GM12878 (cell line): ENCODE measurements at regions not wholly inside any gene's neighbourhood (a gene's known extent, or its start where the extent isn't known, plus 50 kb on each side); places are given as distances from the start of the nearest gene placed in this dataset.

Experiments used
- ATAC-seq: fragments of 200-7000 bp; cut with Tn5 transposase; 3 replicates; pipeline ENCODE4 v1.9.1; 2020; ENCODE audit warnings: mild to moderate bottlenecking, moderate library complexity
- BruUV-seq: library from RNA; stranded (reverse); fragments of 400-500 nt; replicated peaks from 2 replicates; lab custom pipeline; 2021; lab: Mats Ljungman, UMichigan
- CTCF ChIA-PET: fragments of 300-600 bp; sonication (Branson Sonifier 250); formaldehyde crosslinking; extraction: SDS; loops from one replicate; lab custom pipeline; 2021; ENCODE audit warnings: inconsistent platforms; lab: Yijun Ruan, JAX
- POLR2A ChIA-PET: fragments of 350-600 bp; formaldehyde crosslinking; extraction: SDS; loops from one replicate; lab custom pipeline; 2021; ENCODE audit warnings: inconsistent platforms; lab: Charles Lee
- RAD21 ChIA-PET: fragments of 300-600 bp; sonication (Branson Sonifier 250); formaldehyde crosslinking; loops from one replicate; lab custom pipeline; 2023; ENCODE audit warnings: antibody characterized with exemption; ENCODE audit not compliant: unreplicated experiment; lab: Charles Lee
- SMC1A ChIA-PET: fragments of 300-600 bp; sonication (Branson Sonifier 250); formaldehyde crosslinking; loops from one replicate; lab custom pipeline; 2023; ENCODE audit not compliant: unreplicated experiment, uncharacterized antibody; lab: Charles Lee
- DNase-seq: peaks from one replicate; pipeline ENCODE4 v3.0.0-alpha.2; 2011; ENCODE audit warnings: low read depth, low spot score
- FAIRE-seq: peaks from 3 replicates; lab custom pipeline; 2011; peaks lifted over from hg19 to GRCh38; lab: Jason Lieb, UNC
- H2AFZ ChIP-seq: 2 replicates; pipeline ENCODE4 v1.6.0; 2011; ENCODE audit warnings: low read depth, low read length, control low read depth; ENCODE audit not compliant: control insufficient read depth
- H3K27ac ChIP-seq: 2 replicates; pipeline ENCODE4 v1.5.1; 2011; ENCODE audit warnings: control low read depth; ENCODE audit not compliant: control insufficient read depth, insufficient read depth
- H3K27me3 ChIP-seq, 2 experiments: replicated peaks in 1 of 2; 2 replicates each; pipeline versions ENCODE4 v1.6.0 to v1.6.1; 2011; ENCODE audit warnings: low read length in 1 of 2; ENCODE audit not compliant: control insufficient read depth in 2 of 2, insufficient read depth in 2 of 2
- H3K36me3 ChIP-seq, 2 experiments: 2 replicates each; pipeline ENCODE4 v1.5.1; 2011; ENCODE audit warnings: low read length in 1 of 2; ENCODE audit not compliant: control insufficient read depth in 2 of 2, insufficient read depth in 2 of 2
- H3K4me1 ChIP-seq: 2 replicates; pipeline ENCODE4 v1.6.1; 2011; ENCODE audit warnings: mild to moderate bottlenecking, low read length, moderate library complexity, mixed read lengths; ENCODE audit not compliant: control insufficient read depth, insufficient read depth
- H3K4me2 ChIP-seq: 2 replicates; pipeline ENCODE4 v1.6.0; 2011; ENCODE audit warnings: control low read depth; ENCODE audit not compliant: control insufficient read depth, insufficient read depth
- H3K4me3 ChIP-seq: fragments of 200-600 bp; sonication (generic); 2 replicates; pipeline ENCODE4 v1.5.1; 2016
- H3K79me2 ChIP-seq: 2 replicates; pipeline ENCODE4 v1.6.0; 2011; ENCODE audit warnings: low read length; ENCODE audit not compliant: control insufficient read depth, insufficient read depth
- H3K9ac ChIP-seq: 2 replicates; pipeline ENCODE4 v1.8.0; 2011; ENCODE audit warnings: low read length, control low read depth, mixed read lengths; ENCODE audit not compliant: control insufficient read depth, insufficient read depth
- H3K9me3 ChIP-seq: replicated peaks from 3 replicates; pipeline ENCODE4 v1.5.1; 2011; ENCODE audit warnings: mild to moderate bottlenecking, low read length; ENCODE audit not compliant: control insufficient read depth, insufficient read depth
- H4K20me1 ChIP-seq: 2 replicates; pipeline ENCODE4 v1.6.0; 2011; ENCODE audit not compliant: control insufficient read depth, insufficient read depth
- POLR2A ChIP-seq: IDR thresholded peaks from 2 replicates; pipeline ENCODE4 v1.6.1; 2011; ENCODE audit warnings: low read depth, mild to moderate bottlenecking, low read length
- SIN3A ChIP-seq: IDR thresholded peaks from 2 replicates; pipeline ENCODE4 v1.6.1; 2012; ENCODE audit warnings: low read depth, low read length, improper control_type of control experiment
- WGBS: methylation state at CpG from one replicate; pipeline ENCODE4 v1.1.6; 2016; ENCODE audit warnings: low lambda C conversion rate; ENCODE audit not compliant: insufficient replicate concordance, insufficient coverage; ENCODE audit errors: missing lambda C conversion rate; 5-methylcytosine and 5-hydroxymethylcytosine counted together
- in situ Hi-C: fragments of 300-500 bp; cut with MboI; formaldehyde crosslinking; loops from 9 replicates; pipeline ENCODE4 v1.14.3; 2018; ENCODE audit warnings: mixed read lengths
- intact Hi-C: fragments of 100-400 bp; cut with micrococcal nuclease; formaldehyde crosslinking; loops from one replicate; pipeline ENCODE4 v1.14.2; 2022; ENCODE audit not compliant: unreplicated experiment
- TF ChIP-seq, protein P1 (sequence below): fragments of 450-650 bp; IDR thresholded peaks from 2 replicates; pipeline ENCODE4 v1.6.1; 2016; ENCODE audit warnings: mild to moderate bottlenecking, moderate library complexity, borderline replicate concordance
- TF ChIP-seq, protein P2 (sequence below): fragments of 450-650 bp; IDR thresholded peaks from 2 replicates; pipeline ENCODE4 v1.6.1; 2018; ENCODE audit warnings: borderline replicate concordance, mild to moderate bottlenecking; ENCODE audit not compliant: partially characterized antibody
- TF ChIP-seq, protein P3 (sequence below): fragments of 450-650 bp; IDR thresholded peaks from 2 replicates; pipeline ENCODE4 v1.6.1; 2017; ENCODE audit warnings: mild to moderate bottlenecking, moderate library complexity
- TF ChIP-seq, protein P4 (sequence below): IDR thresholded peaks from 2 replicates; pipeline ENCODE4 v1.6.1; 2012; ENCODE audit warnings: improper control_type of control experiment, low read depth, low read length; ENCODE audit not compliant: insufficient replicate concordance

DNA sequence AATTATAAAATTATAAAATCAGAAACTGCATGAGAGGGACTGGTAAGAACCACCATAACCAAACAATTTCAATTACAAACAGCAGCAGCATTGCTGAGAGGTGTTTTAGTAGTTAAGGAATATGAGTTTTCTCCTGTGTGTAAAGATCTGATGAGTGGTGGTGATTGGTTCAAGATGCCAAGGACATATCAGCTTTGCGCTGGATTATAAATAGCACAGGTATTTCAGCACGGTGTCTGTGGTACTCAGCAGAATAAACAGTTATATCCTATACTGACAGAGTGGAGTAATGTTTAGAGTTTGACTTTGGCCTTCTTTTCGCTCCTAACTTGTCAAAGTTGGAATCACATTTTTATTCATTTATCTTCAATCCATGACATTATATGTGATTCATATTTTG is 501.0 kb downstream of the CDH26 start (continued):
- TF ChIP-seq, protein P1, sequence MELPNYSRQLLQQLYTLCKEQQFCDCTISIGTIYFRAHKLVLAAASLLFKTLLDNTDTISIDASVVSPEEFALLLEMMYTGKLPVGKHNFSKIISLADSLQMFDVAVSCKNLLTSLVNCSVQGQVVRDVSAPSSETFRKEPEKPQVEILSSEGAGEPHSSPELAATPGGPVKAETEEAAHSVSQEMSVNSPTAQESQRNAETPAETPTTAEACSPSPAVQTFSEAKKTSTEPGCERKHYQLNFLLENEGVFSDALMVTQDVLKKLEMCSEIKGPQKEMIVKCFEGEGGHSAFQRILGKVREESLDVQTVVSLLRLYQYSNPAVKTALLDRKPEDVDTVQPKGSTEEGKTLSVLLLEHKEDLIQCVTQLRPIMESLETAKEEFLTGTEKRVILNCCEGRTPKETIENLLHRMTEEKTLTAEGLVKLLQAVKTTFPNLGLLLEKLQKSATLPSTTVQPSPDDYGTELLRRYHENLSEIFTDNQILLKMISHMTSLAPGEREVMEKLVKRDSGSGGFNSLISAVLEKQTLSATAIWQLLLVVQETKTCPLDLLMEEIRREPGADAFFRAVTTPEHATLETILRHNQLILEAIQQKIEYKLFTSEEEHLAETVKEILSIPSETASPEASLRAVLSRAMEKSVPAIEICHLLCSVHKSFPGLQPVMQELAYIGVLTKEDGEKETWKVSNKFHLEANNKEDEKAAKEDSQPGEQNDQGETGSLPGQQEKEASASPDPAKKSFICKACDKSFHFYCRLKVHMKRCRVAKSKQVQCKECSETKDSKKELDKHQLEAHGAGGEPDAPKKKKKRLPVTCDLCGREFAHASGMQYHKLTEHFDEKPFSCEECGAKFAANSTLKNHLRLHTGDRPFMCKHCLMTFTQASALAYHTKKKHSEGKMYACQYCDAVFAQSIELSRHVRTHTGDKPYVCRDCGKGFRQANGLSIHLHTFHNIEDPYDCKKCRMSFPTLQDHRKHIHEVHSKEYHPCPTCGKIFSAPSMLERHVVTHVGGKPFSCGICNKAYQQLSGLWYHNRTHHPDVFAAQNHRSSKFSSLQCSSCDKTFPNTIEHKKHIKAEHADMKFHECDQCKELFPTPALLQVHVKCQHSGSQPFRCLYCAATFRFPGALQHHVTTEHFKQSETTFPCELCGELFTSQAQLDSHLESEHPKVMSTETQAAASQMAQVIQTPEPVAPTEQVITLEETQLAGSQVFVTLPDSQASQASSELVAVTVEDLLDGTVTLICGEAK, result no peak
- TF ChIP-seq, all 136 proteins: peak for 0

DNA sequence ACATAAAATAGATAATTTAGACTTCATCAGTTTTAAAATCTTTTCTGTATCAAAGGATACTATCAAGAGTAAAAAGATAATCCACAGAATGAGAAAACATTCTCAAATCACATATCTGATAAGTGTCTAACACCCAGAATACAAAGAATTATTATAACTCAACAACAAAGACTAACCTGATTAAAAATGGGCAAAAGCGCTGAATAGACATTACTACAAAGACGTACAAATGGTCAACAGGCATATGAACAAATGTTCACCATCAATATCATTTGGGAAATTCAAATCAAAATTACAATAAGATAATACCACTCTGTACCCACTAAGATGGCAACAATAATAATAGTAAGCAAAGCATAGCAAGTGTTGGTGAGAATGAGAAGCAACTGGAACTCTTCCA is 503.8 kb downstream of the CDH26 start:
- ChIA-PET POLR2A (no interaction called here), SMC1A (no interaction called here), CTCF (no interaction called here), RAD21 (no interaction called here)
- Histone ChIP-seq H3K27me3 (no peaks in the 10 kb centered on the region), H2AFZ (no peak overlapping the region), H3K27ac (no peak overlapping the region), H3K9ac (no peak overlapping the region), H3K4me2 (no peak overlapping the region), H3K36me3 (no peaks in the 10 kb centered on the region), H4K20me1 (no peaks in the 10 kb centered on the region), H3K9me3 (no peaks in the 10 kb centered on the region; the same call in 2 of the 3 replicates), H3K4me1 (no peaks in the 10 kb centered on the region), H3K4me3 (no peak overlapping the region), H3K79me2 (no peaks in the 10 kb centered on the region)
- ATAC-seq (no peak), FAIRE-seq (no peak), DNase-seq (no peak)
- intact Hi-C loops (no loop called here), in situ Hi-C loops (no loop called here)
- BruUV-seq, result no TSS peak
- 53% methylated on average over 2 of the region's 2 CpGs for WGBS
- TF ChIP-seq, protein P2, sequence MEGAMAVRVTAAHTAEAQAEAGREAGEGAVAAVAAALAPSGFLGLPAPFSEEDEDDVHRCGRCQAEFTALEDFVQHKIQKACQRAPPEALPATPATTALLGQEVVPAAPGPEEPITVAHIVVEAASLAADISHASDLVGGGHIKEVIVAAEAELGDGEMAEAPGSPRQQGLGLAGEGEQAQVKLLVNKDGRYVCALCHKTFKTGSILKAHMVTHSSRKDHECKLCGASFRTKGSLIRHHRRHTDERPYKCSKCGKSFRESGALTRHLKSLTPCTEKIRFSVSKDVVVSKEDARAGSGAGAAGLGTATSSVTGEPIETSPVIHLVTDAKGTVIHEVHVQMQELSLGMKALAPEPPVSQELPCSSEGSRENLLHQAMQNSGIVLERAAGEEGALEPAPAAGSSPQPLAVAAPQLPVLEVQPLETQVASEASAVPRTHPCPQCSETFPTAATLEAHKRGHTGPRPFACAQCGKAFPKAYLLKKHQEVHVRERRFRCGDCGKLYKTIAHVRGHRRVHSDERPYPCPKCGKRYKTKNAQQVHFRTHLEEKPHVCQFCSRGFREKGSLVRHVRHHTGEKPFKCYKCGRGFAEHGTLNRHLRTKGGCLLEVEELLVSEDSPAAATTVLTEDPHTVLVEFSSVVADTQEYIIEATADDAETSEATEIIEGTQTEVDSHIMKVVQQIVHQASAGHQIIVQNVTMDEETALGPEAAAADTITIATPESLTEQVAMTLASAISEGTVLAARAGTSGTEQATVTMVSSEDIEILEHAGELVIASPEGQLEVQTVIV, result no peak
- TF ChIP-seq, protein P3, sequence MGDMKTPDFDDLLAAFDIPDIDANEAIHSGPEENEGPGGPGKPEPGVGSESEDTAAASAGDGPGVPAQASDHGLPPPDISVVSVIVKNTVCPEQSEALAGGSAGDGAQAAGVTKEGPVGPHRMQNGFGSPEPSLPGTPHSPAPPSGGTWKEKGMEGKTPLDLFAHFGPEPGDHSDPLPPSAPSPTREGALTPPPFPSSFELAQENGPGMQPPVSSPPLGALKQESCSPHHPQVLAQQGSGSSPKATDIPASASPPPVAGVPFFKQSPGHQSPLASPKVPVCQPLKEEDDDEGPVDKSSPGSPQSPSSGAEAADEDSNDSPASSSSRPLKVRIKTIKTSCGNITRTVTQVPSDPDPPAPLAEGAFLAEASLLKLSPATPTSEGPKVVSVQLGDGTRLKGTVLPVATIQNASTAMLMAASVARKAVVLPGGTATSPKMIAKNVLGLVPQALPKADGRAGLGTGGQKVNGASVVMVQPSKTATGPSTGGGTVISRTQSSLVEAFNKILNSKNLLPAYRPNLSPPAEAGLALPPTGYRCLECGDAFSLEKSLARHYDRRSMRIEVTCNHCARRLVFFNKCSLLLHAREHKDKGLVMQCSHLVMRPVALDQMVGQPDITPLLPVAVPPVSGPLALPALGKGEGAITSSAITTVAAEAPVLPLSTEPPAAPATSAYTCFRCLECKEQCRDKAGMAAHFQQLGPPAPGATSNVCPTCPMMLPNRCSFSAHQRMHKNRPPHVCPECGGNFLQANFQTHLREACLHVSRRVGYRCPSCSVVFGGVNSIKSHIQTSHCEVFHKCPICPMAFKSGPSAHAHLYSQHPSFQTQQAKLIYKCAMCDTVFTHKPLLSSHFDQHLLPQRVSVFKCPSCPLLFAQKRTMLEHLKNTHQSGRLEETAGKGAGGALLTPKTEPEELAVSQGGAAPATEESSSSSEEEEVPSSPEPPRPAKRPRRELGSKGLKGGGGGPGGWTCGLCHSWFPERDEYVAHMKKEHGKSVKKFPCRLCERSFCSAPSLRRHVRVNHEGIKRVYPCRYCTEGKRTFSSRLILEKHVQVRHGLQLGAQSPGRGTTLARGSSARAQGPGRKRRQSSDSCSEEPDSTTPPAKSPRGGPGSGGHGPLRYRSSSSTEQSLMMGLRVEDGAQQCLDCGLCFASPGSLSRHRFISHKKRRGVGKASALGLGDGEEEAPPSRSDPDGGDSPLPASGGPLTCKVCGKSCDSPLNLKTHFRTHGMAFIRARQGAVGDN, result no peak
- no peak for TF ChIP-seq SIN3A
- TF ChIP-seq, protein P4, sequence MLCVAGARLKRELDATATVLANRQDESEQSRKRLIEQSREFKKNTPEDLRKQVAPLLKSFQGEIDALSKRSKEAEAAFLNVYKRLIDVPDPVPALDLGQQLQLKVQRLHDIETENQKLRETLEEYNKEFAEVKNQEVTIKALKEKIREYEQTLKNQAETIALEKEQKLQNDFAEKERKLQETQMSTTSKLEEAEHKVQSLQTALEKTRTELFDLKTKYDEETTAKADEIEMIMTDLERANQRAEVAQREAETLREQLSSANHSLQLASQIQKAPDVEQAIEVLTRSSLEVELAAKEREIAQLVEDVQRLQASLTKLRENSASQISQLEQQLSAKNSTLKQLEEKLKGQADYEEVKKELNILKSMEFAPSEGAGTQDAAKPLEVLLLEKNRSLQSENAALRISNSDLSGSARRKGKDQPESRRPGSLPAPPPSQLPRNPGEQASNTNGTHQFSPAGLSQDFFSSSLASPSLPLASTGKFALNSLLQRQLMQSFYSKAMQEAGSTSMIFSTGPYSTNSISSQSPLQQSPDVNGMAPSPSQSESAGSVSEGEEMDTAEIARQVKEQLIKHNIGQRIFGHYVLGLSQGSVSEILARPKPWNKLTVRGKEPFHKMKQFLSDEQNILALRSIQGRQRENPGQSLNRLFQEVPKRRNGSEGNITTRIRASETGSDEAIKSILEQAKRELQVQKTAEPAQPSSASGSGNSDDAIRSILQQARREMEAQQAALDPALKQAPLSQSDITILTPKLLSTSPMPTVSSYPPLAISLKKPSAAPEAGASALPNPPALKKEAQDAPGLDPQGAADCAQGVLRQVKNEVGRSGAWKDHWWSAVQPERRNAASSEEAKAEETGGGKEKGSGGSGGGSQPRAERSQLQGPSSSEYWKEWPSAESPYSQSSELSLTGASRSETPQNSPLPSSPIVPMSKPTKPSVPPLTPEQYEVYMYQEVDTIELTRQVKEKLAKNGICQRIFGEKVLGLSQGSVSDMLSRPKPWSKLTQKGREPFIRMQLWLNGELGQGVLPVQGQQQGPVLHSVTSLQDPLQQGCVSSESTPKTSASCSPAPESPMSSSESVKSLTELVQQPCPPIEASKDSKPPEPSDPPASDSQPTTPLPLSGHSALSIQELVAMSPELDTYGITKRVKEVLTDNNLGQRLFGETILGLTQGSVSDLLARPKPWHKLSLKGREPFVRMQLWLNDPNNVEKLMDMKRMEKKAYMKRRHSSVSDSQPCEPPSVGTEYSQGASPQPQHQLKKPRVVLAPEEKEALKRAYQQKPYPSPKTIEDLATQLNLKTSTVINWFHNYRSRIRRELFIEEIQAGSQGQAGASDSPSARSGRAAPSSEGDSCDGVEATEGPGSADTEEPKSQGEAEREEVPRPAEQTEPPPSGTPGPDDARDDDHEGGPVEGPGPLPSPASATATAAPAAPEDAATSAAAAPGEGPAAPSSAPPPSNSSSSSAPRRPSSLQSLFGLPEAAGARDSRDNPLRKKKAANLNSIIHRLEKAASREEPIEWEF, result no peak
- TF ChIP-seq POLR2A, result no peak
